ENCODE measurements at regions not wholly inside any gene's neighbourhood (a gene's known extent, or its start where the extent isn't known, plus 50 kb on each side); places are given as distances from the start of the nearest gene placed in this dataset.

DNA sequence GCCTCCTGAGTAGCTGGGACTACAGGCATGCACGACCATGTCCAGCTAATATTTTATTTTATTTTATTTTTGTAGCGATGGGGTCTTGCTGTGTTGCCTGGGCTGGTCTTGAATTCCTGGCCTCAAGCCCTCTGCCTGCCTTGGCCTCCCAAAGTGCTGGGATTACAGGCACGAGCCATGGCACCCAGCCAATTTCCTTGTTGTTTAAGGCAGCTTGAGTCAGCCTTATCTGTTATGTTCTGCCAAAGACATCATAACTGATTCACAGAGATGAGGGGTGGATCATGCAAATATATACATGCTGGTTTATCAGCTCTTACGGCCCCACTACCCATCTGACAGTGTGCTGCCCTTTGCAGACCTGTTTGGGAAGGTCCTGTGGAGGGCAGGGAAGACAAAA, 826.7 kb downstream of the TYW1 start:
- TF ChIP-seq EP300 (IDR thresholded peaks at IDR 0.05) (no peak), POLR2A (IDR thresholded peaks at IDR 0.05; ENCODE audit: low read depth) (no peak)
- H3K36me3 ChIP-seq: no peaks in the 10 kb centered on the region
- H3K27ac ChIP-seq (replicated peaks in 1 of 4): no peak overlapping the region
- peaks cover 0 to 8% (median 3%) of the 10 kb centered on the region in 4 donors for H3K4me1 ChIP-seq
- no peaks in the 10 kb centered on the region for H3K9me3 ChIP-seq
- H3K27me3 ChIP-seq: no peaks in the 10 kb centered on the region
- no peak for DNase-seq (ENCODE audit: extremely low spot score)
- 52% methylated on average over 4 of the region's 4 CpGs for WGBS
- intact Hi-C loops (cut with DNase I): no loop called here
- H3K4me3 ChIP-seq: no peak overlapping the region

DNA sequence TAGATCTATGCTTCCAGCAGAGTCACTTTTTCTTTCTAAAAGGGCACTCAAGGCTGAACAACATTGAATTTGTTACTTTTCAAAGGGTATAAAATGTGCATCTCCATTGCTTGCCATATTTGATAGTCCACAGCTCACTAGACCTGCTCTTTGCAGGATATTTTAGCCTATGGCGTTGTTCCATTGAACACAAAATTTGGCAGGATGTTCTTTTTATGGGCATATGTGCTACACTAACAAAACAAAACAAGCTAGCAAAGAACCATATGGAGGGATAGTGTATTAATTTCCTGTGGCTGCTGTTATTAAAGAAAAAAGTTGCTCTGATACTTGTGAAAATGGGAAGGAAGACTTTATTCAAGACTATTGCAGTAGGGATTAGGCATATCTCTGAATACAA, 828.7 kb downstream of the TYW1 start:
- no peak for TF ChIP-seq EP300 (IDR thresholded peaks at IDR 0.05)
- no peak for TF ChIP-seq POLR2AphosphoS5 (IDR thresholded peaks at IDR 0.05)
- TF ChIP-seq, protein P1, sequence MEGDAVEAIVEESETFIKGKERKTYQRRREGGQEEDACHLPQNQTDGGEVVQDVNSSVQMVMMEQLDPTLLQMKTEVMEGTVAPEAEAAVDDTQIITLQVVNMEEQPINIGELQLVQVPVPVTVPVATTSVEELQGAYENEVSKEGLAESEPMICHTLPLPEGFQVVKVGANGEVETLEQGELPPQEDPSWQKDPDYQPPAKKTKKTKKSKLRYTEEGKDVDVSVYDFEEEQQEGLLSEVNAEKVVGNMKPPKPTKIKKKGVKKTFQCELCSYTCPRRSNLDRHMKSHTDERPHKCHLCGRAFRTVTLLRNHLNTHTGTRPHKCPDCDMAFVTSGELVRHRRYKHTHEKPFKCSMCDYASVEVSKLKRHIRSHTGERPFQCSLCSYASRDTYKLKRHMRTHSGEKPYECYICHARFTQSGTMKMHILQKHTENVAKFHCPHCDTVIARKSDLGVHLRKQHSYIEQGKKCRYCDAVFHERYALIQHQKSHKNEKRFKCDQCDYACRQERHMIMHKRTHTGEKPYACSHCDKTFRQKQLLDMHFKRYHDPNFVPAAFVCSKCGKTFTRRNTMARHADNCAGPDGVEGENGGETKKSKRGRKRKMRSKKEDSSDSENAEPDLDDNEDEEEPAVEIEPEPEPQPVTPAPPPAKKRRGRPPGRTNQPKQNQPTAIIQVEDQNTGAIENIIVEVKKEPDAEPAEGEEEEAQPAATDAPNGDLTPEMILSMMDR (IDR thresholded peaks at IDR 0.05): no peak
- TF ChIP-seq POLR2A (IDR thresholded peaks at IDR 0.05; ENCODE audit: low read depth): no peak
- 88% methylated on average over 1 of the region's 1 CpG for WGBS
- Histone ChIP-seq H3K4me3 (no peak overlapping the region), H3K27me3 (no peaks in the 10 kb centered on the region), H3K27ac (replicated peaks in 1 of 4) (no peak overlapping the region), H3K36me3 (no peaks in the 10 kb centered on the region), H3K9me3 (no peaks in the 10 kb centered on the region), H3K4me1 (peaks cover 0 to 8% (median 3%) of the 10 kb centered on the region in 4 donors)
- DNase-seq (ENCODE audit: extremely low spot score): no peak
- intact Hi-C loops (cut with DNase I): no loop called here

DNA sequence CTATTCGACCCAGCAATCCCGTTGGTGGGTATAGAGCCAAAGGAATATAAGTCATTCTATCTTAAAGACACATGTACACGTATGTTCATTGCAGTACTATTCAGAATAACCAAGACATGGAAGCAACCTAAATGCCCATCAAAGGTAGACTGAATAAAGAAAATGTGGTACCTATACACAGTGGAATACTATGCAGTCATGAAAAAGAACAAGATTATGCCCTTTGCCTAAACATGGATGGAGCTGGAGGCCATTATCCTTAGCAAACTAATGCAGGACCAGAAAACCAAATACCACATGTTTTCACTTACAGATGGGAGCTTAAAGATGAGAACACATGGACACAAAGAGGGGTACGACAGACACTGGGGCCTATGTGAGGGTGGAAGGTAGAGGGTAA, 845.3 kb downstream of the TYW1 start:
- Histone ChIP-seq H3K4me1 (peaks cover 0 to 13% (median 10%) of the 10 kb centered on the region in 4 donors), H3K36me3 (no peaks in the 10 kb centered on the region), H3K9me3 (no peaks in the 10 kb centered on the region), H3K27ac (replicated peaks in 1 of 4) (no peak overlapping the region), H3K4me3 (no peak overlapping the region), H3K27me3 (no peaks in the 10 kb centered on the region)
- DNase-seq (ENCODE audit: extremely low spot score): no peak
- WGBS: 83% methylated on average over 4 of the region's 4 CpGs
- intact Hi-C loops (cut with DNase I): no loop called here
- no peak for TF ChIP-seq EP300 (IDR thresholded peaks at IDR 0.05)
- no peak for TF ChIP-seq POLR2AphosphoS5 (IDR thresholded peaks at IDR 0.05)
- TF ChIP-seq, protein P1 (IDR thresholded peaks at IDR 0.05): no peak
- no peak for TF ChIP-seq POLR2A (IDR thresholded peaks at IDR 0.05; ENCODE audit: low read depth)

DNA sequence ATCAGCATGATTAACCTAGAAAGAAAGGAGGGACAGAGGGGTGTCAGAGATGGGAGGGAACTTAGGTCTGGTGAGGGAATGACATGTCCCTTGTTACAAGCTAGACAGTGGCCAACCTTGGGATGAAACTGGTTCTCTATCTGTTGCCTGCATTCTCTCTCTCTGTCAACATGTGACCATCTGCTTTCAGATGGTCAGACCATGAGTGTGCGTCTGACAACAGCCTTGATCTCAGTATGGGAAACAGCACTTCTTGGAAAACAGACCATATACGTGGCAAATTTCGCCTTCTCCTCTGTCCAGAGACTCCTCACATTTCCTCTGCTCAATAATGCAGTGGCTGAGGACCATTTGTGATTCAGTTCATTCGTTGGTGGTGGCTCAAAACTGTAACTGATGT, 845.9 kb downstream of the TYW1 start:
- no peak for TF ChIP-seq POLR2A (IDR thresholded peaks at IDR 0.05; ENCODE audit: low read depth)
- TF ChIP-seq POLR2AphosphoS5 (IDR thresholded peaks at IDR 0.05): no peak
- TF ChIP-seq, protein P1 (IDR thresholded peaks at IDR 0.05): no peak
- no peak for TF ChIP-seq EP300 (IDR thresholded peaks at IDR 0.05)
- H3K4me3 ChIP-seq: no peak overlapping the region
- no peak overlapping the region for H3K27ac ChIP-seq (replicated peaks in 1 of 4)
- WGBS: 69% methylated on average over 4 of the region's 4 CpGs
- intact Hi-C loops (cut with DNase I): no loop called here
- H3K27me3 ChIP-seq: no peaks in the 10 kb centered on the region
- H3K4me1 ChIP-seq: peaks cover 0 to 13% (median 10%) of the 10 kb centered on the region in 4 donors
- DNase-seq (ENCODE audit: extremely low spot score): no peak
- no peaks in the 10 kb centered on the region for H3K9me3 ChIP-seq
- H3K36me3 ChIP-seq: no peaks in the 10 kb centered on the region

DNA sequence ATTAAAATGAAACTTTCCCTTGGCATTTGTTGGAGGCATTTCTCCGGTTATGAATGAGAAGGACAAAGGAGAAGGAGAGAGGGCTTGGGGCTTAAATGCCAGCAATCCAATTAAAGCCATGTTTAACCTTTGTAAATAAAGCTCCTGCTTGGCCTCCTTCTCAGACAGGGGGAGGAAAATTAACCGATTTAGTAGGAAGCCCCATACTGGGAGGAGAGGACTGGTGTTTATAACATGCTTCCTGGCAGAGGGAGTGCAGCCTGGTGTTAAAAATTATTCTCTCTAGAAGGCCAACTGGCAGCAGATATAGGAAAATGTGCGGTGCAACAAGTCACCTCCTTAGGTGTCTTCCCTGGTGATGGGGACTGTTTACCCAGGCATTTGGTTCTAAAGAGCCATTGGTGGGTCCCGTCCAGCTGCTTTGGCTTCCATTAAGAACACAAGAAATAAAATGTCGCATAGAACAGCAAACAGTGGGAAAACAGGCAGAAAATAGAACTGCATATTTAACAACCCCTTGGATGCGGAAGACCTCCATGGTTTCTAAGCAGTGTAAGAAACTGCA, 846.5 kb downstream of the TYW1 start:
- Histone ChIP-seq H3K27me3 (no peaks in the 10 kb centered on the region), H3K4me1 (peaks cover 0 to 13% (median 10%) of the 10 kb centered on the region in 4 donors), H3K27ac (replicated peaks in 1 of 4) (no peak overlapping the region), H3K9me3 (no peaks in the 10 kb centered on the region), H3K4me3 (no peak overlapping the region), H3K36me3 (no peaks in the 10 kb centered on the region)
- 46% methylated on average over 6 of the region's 6 CpGs for WGBS
- TF ChIP-seq POLR2AphosphoS5 (IDR thresholded peaks at IDR 0.05) (no peak), POLR2A (IDR thresholded peaks at IDR 0.05; ENCODE audit: low read depth) (no peak), EP300 (IDR thresholded peaks at IDR 0.05) (no peak)
- TF ChIP-seq, protein P1 (IDR thresholded peaks at IDR 0.05): no peak
- DNase-seq (ENCODE audit: extremely low spot score): no peak
- intact Hi-C loops (cut with DNase I): no loop called here

Data from esophagus muscularis mucosa (tissue), 4 donors.